Caco-2 (cell line): ENCODE measurements at regions not wholly inside any gene's neighbourhood (a gene's known extent, or its start where the extent isn't known, plus 50 kb on each side); places are given as distances from the start of the nearest gene placed in this dataset.

Experiments
- BruUV-seq: library from RNA; stranded (reverse); fragments of 400-500 nt; replicated peaks from 2 replicates; lab custom pipeline; 2021; lab: Mats Ljungman, UMichigan
- CTCF ChIA-PET: fragments of 300-600 bp; sonication (Branson Sonifier 250); formaldehyde crosslinking; loops from one replicate; lab custom pipeline; 2022; ENCODE audit warnings: antibody characterized with exemption; lab: Charles Lee
- POLR2A ChIA-PET: fragments of 300-600 bp; sonication (Branson Sonifier 250); formaldehyde crosslinking; loops from one replicate; lab custom pipeline; 2022; ENCODE audit warnings: antibody characterized with exemption; lab: Charles Lee
- DNase-seq, 2 experiments: peaks; one replicate each; pipeline versions ENCODE4 v3.0.0 to v3.0.0-alpha.2; 2020 to 2022
- H3K27me3 ChIP-seq: replicated peaks from 2 replicates; pipeline ENCODE4 v1.6.0; 2011; ENCODE audit warnings: low read length; ENCODE audit not compliant: control insufficient read depth, insufficient read depth
- H3K36me3 ChIP-seq: 2 replicates; pipeline ENCODE4 v1.5.1; 2011; ENCODE audit warnings: low read length; ENCODE audit not compliant: control insufficient read depth, insufficient read depth
- H3K4me1 ChIP-seq: fragments of 250-450 bp; sonication (Bioruptor Pico); 2 replicates; pipeline ENCODE4 v1.5.1; 2020; ENCODE audit warnings: mild to moderate bottlenecking
- H3K4me3 ChIP-seq: 2 replicates; pipeline ENCODE4 v1.5.1; 2011; ENCODE audit warnings: low read depth, mild to moderate bottlenecking, control low read depth, low read length
- H3K9me3 ChIP-seq: fragments of 250-450 bp; sonication (Bioruptor Pico); 2 replicates; pipeline ENCODE4 v1.5.1; 2020; ENCODE audit warnings: mild to moderate bottlenecking, moderate library complexity
- H3K27ac Mint-ChIP-seq: one replicate; pipeline ENCODE4 v1.8.0; 2022; ENCODE audit warnings: mixed read lengths; ENCODE audit not compliant: unreplicated experiment
- H3K27me3 Mint-ChIP-seq: one replicate; pipeline ENCODE4 v1.8.0; 2022; ENCODE audit warnings: mixed read lengths; ENCODE audit not compliant: insufficient read depth, unreplicated experiment
- H3K36me3 Mint-ChIP-seq: one replicate; pipeline ENCODE4 v1.8.0; 2022; ENCODE audit warnings: mild to moderate bottlenecking, mixed read lengths; ENCODE audit not compliant: insufficient read depth, unreplicated experiment
- H3K4me1 Mint-ChIP-seq: one replicate; pipeline ENCODE4 v1.8.0; 2022; ENCODE audit warnings: low read depth, mixed read lengths; ENCODE audit not compliant: unreplicated experiment
- H3K4me3 Mint-ChIP-seq: one replicate; pipeline ENCODE4 v1.8.0; 2022; ENCODE audit warnings: mild to moderate bottlenecking, moderate library complexity, mixed read lengths; ENCODE audit not compliant: unreplicated experiment
- H3K9me3 Mint-ChIP-seq: one replicate; pipeline ENCODE4 v1.8.0; 2022; ENCODE audit warnings: mixed read lengths; ENCODE audit not compliant: unreplicated experiment
- intact Hi-C: fragments of 100-400 bp; cut with micrococcal nuclease; formaldehyde crosslinking; loops from one replicate; pipeline ENCODE4 v1.10.0; 2022; ENCODE audit not compliant: unreplicated experiment
- TF ChIP-seq, protein P1 (sequence below), 2 experiments: fragments of 200-600 bp in 1 of 2; IDR thresholded peaks; 1 replicate in 1 of 2; 2 replicates in 1 of 2; pipeline versions ENCODE4 v1.5.1 to v1.8.0; 2011 to 2022; ENCODE audit warnings: antibody characterized with exemption in 1 of 2, control low read depth in 1 of 2, inconsistent platforms in 1 of 2, low read depth in 1 of 2, low read length in 1 of 2, mild to moderate bottlenecking in 1 of 2, moderate library complexity in 1 of 2; ENCODE audit not compliant: insufficient read depth in 1 of 2, severe bottlenecking in 1 of 2, unreplicated experiment in 1 of 2

DNA sequence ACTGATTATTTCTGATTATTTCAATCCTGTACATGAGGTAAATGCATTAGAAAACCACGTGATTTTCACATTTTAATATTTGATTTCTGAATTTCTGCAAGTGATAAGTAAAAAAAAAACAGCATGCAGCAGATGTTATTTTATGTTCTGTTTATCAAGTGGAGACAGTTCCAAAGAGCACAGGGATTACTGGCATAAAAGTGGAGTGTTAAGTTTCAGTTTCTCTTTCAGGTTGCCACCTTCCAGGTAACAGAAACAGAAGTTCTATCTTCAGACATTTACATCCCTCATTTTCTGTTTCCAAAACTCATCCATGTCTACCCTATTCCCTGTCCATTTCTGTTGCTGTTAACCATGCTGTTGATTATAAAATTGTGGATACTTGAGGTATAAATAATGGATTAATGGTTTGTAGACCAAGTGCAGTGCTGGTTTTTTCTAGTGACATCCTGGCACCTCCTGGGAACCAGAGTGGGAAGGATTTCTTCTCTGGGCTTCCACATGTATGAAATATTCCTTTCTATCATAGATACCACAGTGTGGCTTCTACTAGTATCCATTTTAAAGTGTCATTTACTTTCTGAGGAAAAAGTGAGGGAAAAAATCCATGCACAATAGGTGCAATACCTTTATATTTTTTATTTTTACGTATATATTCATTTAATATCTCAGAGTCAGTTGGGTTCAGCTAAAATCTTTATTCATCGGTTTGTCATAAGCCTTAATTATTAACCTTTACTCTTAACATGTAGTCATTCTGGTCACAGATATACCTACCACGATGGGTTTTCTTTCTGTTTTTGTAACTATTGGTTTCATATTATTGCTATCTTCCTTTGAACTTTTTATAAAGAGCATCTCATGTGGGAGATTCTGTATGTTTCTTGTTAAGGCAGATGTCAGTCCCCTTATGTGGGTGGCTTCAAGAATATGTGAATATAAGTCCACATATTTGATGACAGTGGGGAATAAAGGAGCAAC is 1010.0 kb downstream of the SQOR start:
- intact Hi-C loops, result no loop called here
- Mint-ChIP-seq H3K36me3 (no peaks in the 10 kb centered on the region), H3K4me3 (no peak overlapping the region), H3K4me1 (no peaks in the 10 kb centered on the region), H3K27ac (no peak overlapping the region), H3K27me3 (peaks cover 5% of the 10 kb centered on the region), H3K9me3 (no peaks in the 10 kb centered on the region)
- no peak for DNase-seq
- Histone ChIP-seq H3K9me3 (no peaks in the 10 kb centered on the region), H3K4me3 (no peak overlapping the region), H3K4me1 (no peaks in the 10 kb centered on the region), H3K36me3 (no peaks in the 10 kb centered on the region), H3K27me3 (no peaks in the 10 kb centered on the region)
- ChIA-PET POLR2A (no interaction called here), CTCF (no interaction called here)
- no TSS peak for BruUV-seq
- TF ChIP-seq, protein P1, sequence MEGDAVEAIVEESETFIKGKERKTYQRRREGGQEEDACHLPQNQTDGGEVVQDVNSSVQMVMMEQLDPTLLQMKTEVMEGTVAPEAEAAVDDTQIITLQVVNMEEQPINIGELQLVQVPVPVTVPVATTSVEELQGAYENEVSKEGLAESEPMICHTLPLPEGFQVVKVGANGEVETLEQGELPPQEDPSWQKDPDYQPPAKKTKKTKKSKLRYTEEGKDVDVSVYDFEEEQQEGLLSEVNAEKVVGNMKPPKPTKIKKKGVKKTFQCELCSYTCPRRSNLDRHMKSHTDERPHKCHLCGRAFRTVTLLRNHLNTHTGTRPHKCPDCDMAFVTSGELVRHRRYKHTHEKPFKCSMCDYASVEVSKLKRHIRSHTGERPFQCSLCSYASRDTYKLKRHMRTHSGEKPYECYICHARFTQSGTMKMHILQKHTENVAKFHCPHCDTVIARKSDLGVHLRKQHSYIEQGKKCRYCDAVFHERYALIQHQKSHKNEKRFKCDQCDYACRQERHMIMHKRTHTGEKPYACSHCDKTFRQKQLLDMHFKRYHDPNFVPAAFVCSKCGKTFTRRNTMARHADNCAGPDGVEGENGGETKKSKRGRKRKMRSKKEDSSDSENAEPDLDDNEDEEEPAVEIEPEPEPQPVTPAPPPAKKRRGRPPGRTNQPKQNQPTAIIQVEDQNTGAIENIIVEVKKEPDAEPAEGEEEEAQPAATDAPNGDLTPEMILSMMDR (IDR thresholded peaks at IDR 0.05; ENCODE audit: insufficient read depth in 1 of 2, low read depth in 1 of 2, low read length in 1 of 2, severe bottlenecking in 1 of 2, unreplicated experiment in 1 of 2), result no peak

DNA sequence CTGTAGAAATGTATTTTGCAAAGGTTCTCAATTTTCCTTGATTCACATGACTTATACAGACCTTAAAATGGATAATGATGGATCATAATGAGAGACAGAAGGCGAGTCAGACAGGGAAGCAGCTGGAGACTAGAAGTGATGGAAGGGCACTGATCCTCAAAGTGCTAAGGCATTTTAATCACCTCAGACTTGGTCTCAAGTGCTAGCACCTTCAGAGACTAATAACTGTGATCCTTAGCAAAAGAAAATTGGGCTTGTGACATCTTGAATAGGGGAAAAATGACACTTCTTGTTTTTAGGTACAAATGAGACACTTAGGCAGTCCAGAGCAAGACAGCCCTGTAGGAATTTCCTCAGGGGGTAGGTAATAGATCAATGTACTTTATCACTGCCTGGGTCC is 1011.7 kb downstream of the SQOR start:
- no peaks in the 10 kb centered on the region for H3K36me3 ChIP-seq
- H3K27me3 ChIP-seq, result no peaks in the 10 kb centered on the region
- H3K9me3 ChIP-seq, result no peaks in the 10 kb centered on the region
- ChIA-PET CTCF (no interaction called here), POLR2A (no interaction called here)
- TF ChIP-seq, protein P1 (IDR thresholded peaks at IDR 0.05; ENCODE audit: insufficient read depth in 1 of 2, low read depth in 1 of 2, low read length in 1 of 2, severe bottlenecking in 1 of 2, unreplicated experiment in 1 of 2), result no peak
- H3K4me3 ChIP-seq, result no peak overlapping the region
- intact Hi-C loops, result no loop called here
- no peaks in the 10 kb centered on the region for H3K36me3 Mint-ChIP-seq
- H3K4me1 ChIP-seq, result no peaks in the 10 kb centered on the region
- H3K27me3 Mint-ChIP-seq, result peaks cover 8% of the 10 kb centered on the region
- no peaks in the 10 kb centered on the region for H3K9me3 Mint-ChIP-seq
- BruUV-seq, result no TSS peak
- H3K27ac Mint-ChIP-seq, result no peak overlapping the region
- DNase-seq, result no peak
- no peak overlapping the region for H3K4me3 Mint-ChIP-seq
- H3K4me1 Mint-ChIP-seq, result no peaks in the 10 kb centered on the region

DNA sequence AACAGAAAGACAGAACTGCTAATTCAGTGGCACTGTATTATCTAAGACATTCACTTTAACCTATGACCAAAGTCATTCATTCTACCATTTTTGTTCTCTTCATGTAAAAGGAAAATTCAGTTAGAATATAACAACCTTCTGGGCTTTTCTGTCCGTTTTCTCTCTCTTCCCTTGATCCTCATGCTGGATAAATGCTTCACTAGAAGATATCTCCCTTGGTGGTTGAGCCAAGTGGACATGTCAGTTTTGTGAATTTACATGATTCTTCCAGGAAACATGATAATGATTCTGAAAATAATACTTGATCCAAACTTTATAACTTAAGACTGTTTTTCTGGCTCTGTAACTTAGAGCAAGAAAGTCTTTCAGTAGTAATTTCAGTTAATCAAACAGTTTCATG is 1012.2 kb downstream of the SQOR start:
- H3K27me3 Mint-ChIP-seq, result peaks cover 8% of the 10 kb centered on the region
- H3K4me1 Mint-ChIP-seq, result no peaks in the 10 kb centered on the region
- no peaks in the 10 kb centered on the region for H3K36me3 Mint-ChIP-seq
- ChIA-PET CTCF (no interaction called here), POLR2A (no interaction called here)
- H3K4me3 Mint-ChIP-seq, result no peak overlapping the region
- no peak overlapping the region for H3K27ac Mint-ChIP-seq
- Histone ChIP-seq H3K27me3 (no peaks in the 10 kb centered on the region), H3K4me3 (no peak overlapping the region), H3K4me1 (no peaks in the 10 kb centered on the region), H3K36me3 (no peaks in the 10 kb centered on the region), H3K9me3 (no peaks in the 10 kb centered on the region)
- H3K9me3 Mint-ChIP-seq, result no peaks in the 10 kb centered on the region
- BruUV-seq, result no TSS peak
- TF ChIP-seq, protein P1 (IDR thresholded peaks at IDR 0.05; ENCODE audit: insufficient read depth in 1 of 2, low read depth in 1 of 2, low read length in 1 of 2, severe bottlenecking in 1 of 2, unreplicated experiment in 1 of 2), result no peak
- DNase-seq, result no peak
- intact Hi-C loops, result no loop called here
